ENCODE measurements at regions not wholly inside any gene's neighbourhood (a gene's known extent, or its start where the extent isn't known, plus 50 kb on each side); places are given as distances from the start of the nearest gene placed in this dataset.

- TF ChIP-seq CTCF (IDR thresholded peaks at IDR 0.05; ENCODE audit: low read length), result no peak
- TF ChIP-seq EZH2 (optimal IDR thresholded peaks at IDR 0.05; ENCODE audit: low read depth, low read length), result no peak
Observed at GRCh38 chr15:48006031-48006511, 114.7 kb upstream of the SLC24A5 start.
